Urothelium cell line (cell line): ENCODE measurements at regions not wholly inside any gene's neighbourhood (a gene's known extent, or its start where the extent isn't known, plus 50 kb on each side); places are given as distances from the start of the nearest gene placed in this dataset.

Source experiments
- DNase-seq: peaks from one replicate; pipeline ENCODE4 v3.0.0; 2011; ENCODE audit warnings: low spot score, mixed read lengths
- FAIRE-seq: peaks from 2 replicates; lab custom pipeline; 2011; peaks lifted over from hg19 to GRCh38; lab: Jason Lieb, UNC

- DNase-seq (peak; percentile 89), FAIRE-seq (peak; percentile 85)
Measured at GRCh38 chr10:77710759-77711682, 73.4 kb upstream of the KCNMA1 start.

GRCh38 chr10:77710081-77710551, 72.5 kb upstream of the KCNMA1 start:
- DNase-seq (no peak), FAIRE-seq (no peak)

GRCh38 chr10:77707570-77707969, 70.0 kb upstream of the KCNMA1 start:
- DNase-seq, result no peak
- FAIRE-seq, result no peak

- FAIRE-seq (no peak), DNase-seq (peak; percentile 67)
Measured at GRCh38 chr10:77702166-77702565, 64.6 kb upstream of the KCNMA1 start.

GRCh38 chr10:77700086-77700485, 62.5 kb upstream of the KCNMA1 start:
- FAIRE-seq, result no peak
- no peak for DNase-seq

- FAIRE-seq, result no peak
Measured at GRCh38 chr10:77699080-77699645, 61.6 kb upstream of the KCNMA1 start.

GRCh38 chr10:77698267-77698931, 60.8 kb upstream of the KCNMA1 start:
- FAIRE-seq (no peak), DNase-seq (no peak)

More at GRCh38 chr10:77699080-77699645, 61.6 kb upstream of the KCNMA1 start:
- no peak for DNase-seq

- DNase-seq (no peak), FAIRE-seq (no peak)
Measured at GRCh38 chr10:77696584-77696983, 59.0 kb upstream of the KCNMA1 start.

- no peak for DNase-seq
- no peak for FAIRE-seq
Measured at GRCh38 chr10:77695186-77695585, 57.6 kb upstream of the KCNMA1 start.

- DNase-seq, result peak; percentile 78
Measured at GRCh38 chr10:77692782-77693181, 55.2 kb upstream of the KCNMA1 start.

GRCh38 chr10:77689339-77689738, 51.7 kb upstream of the KCNMA1 start:
- no peak for FAIRE-seq
- no peak for DNase-seq

More at GRCh38 chr10:77692782-77693181, 55.2 kb upstream of the KCNMA1 start:
- FAIRE-seq, result peak; percentile 63

GRCh38 chr10:77687621-77688020, 50.0 kb upstream of the KCNMA1 start:
- FAIRE-seq (no peak), DNase-seq (no peak)
